HepG2 (cell line): ENCODE measurements at regions not wholly inside any gene's neighbourhood (a gene's known extent, or its start where the extent isn't known, plus 50 kb on each side); places are given as distances from the start of the nearest gene placed in this dataset.

Experiments
- ATAC-seq: fragments of 200-7000 bp; cut with Tn5 transposase; 3 replicates; pipeline ENCODE4 v1.9.1; 2020; ENCODE audit warnings: mild to moderate bottlenecking, moderate library complexity
- BruUV-seq: library from RNA; stranded (reverse); fragments of 400-500 nt; replicated peaks from 2 replicates; lab custom pipeline; 2021; lab: Mats Ljungman, UMichigan
- CTCF ChIA-PET: fragments of 300-600 bp; formaldehyde crosslinking; extraction: SDS; loops from one replicate; lab custom pipeline; 2021; ENCODE audit warnings: low total read pairs, inconsistent platforms, low intra/inter-chr PET ratio; lab: Yijun Ruan, JAX
- POLR2A ChIA-PET: fragments of 350-600 bp; sonication (Branson Sonifier 250); formaldehyde crosslinking; loops from one replicate; lab custom pipeline; 2020; ENCODE audit warnings: antibody characterized with exemption, inconsistent platforms; lab: Yijun Ruan, JAX
- DNase-seq: peaks from one replicate; pipeline ENCODE4 v3.0.0-alpha.2; 2015; ENCODE audit warnings: low spot score
- FAIRE-seq: peaks from 3 replicates; lab custom pipeline; 2011; peaks lifted over from hg19 to GRCh38; lab: Jason Lieb, UNC
- H2AFZ ChIP-seq: one replicate; pipeline ENCODE4 v1.6.1; 2011; ENCODE audit warnings: low read length, inconsistent platforms
- H3K27ac ChIP-seq: fragments of 300-600 bp; 3 replicates; pipeline ENCODE4 v1.8.0; 2011; ENCODE audit warnings: mixed run types, mild to moderate bottlenecking, mixed read lengths, low read length, inconsistent platforms; ENCODE audit not compliant: insufficient read depth; ENCODE audit errors: extremely low read length
- H3K27me3 ChIP-seq, 2 experiments: fragments of 200-600 bp in 1 of 2; 2 replicates in 1 of 2; 3 replicates in 1 of 2; pipeline versions ENCODE4 v1.6.0 to v1.8.0; 2011; ENCODE audit warnings: low read length in 2 of 2, mild to moderate bottlenecking in 2 of 2, moderate library complexity in 2 of 2, inconsistent platforms in 1 of 2; ENCODE audit not compliant: insufficient read depth in 2 of 2, control insufficient read depth in 1 of 2
- H3K36me3 ChIP-seq, 2 experiments: fragments of 200-600 bp in 1 of 2; replicated peaks in 1 of 2; 2 replicates in 1 of 2; 3 replicates in 1 of 2; pipeline versions ENCODE4 v1.5.1 to v1.8.0; 2011; ENCODE audit warnings: low read length in 2 of 2, inconsistent platforms in 1 of 2; ENCODE audit not compliant: insufficient read depth in 2 of 2, control insufficient read depth in 1 of 2
- H3K4me1 ChIP-seq: 2 replicates; pipeline ENCODE4 v1.5.1; 2012; ENCODE audit warnings: low read length, inconsistent platforms; ENCODE audit not compliant: insufficient read depth
- H3K4me2 ChIP-seq: 2 replicates; pipeline ENCODE4 v1.6.0; 2011; ENCODE audit warnings: low read depth, low read length, inconsistent platforms
- H3K4me3 ChIP-seq, 3 experiments: fragments of 200-600 bp in 1 of 3; sonication (generic), shearing (Covaris generic) in 1 of 3; replicated peaks in 1 of 3; 2 replicates each; pipeline ENCODE4 v1.5.1; 2011 to 2016; ENCODE audit warnings: low read length in 3 of 3, inconsistent platforms in 2 of 3, low read depth in 2 of 3, mild to moderate bottlenecking in 2 of 3, control low read depth in 1 of 3, mixed read lengths in 1 of 3; ENCODE audit not compliant: insufficient read depth in 1 of 3
- H3K79me2 ChIP-seq: one replicate; pipeline ENCODE4 v1.6.1; 2011; ENCODE audit warnings: low read length, inconsistent platforms; ENCODE audit not compliant: insufficient read depth
- H3K9ac ChIP-seq: 2 replicates; pipeline ENCODE4 v1.6.0; 2011; ENCODE audit warnings: mild to moderate bottlenecking, low read depth, low read length, inconsistent platforms; ENCODE audit not compliant: insufficient read depth
- H3K9me3 ChIP-seq: 2 replicates; pipeline ENCODE4 v1.5.1; 2012; ENCODE audit warnings: mild to moderate bottlenecking, low read length
- H4K20me1 ChIP-seq: 2 replicates; pipeline ENCODE4 v1.6.0; 2011; ENCODE audit warnings: inconsistent platforms, mild to moderate bottlenecking, low read length, moderate library complexity; ENCODE audit not compliant: insufficient read depth
- ATM ChIP-seq: fragments of 450-650 bp; IDR thresholded peaks from 2 replicates; pipeline ENCODE4 v1.7.1; 2017; ENCODE audit warnings: mild to moderate bottlenecking, borderline replicate concordance
- BCL6 ChIP-seq: IDR thresholded peaks from 2 replicates; pipeline ENCODE4 v1.6.1; 2016; ENCODE audit warnings: missing genetic modification reagents, missing compliant biosample characterization
- CBX1 ChIP-seq: IDR thresholded peaks from one replicate; pipeline ENCODE4 v1.6.1; 2016; ENCODE audit warnings: antibody characterized with exemption, low read depth
- FOXA1 ChIP-seq, 2 experiments: fragments of 450-650 bp in 1 of 2; sonication (generic) in 1 of 2; formaldehyde crosslinking in 1 of 2; IDR thresholded peaks; 2 replicates each; pipeline versions ENCODE4 v1.4.0 to v1.6.1; 2016 to 2020; ENCODE audit warnings: missing genetic modification reagents in 1 of 2
- GATA4 ChIP-seq: sonication (generic); IDR thresholded peaks from 2 replicates; pipeline ENCODE4 v1.6.1; 2016; ENCODE audit warnings: antibody characterized with exemption, low read depth, borderline replicate concordance
- KDM6A ChIP-seq: IDR thresholded peaks from 2 replicates; pipeline ENCODE4 v1.6.1; 2016; ENCODE audit warnings: low read depth
- PHF21A ChIP-seq: sonication (generic); formaldehyde crosslinking; IDR thresholded peaks from 2 replicates; pipeline ENCODE4 v1.5.0; 2020; ENCODE audit warnings: mild to moderate bottlenecking, missing genetic modification reagents
- ZNF446 ChIP-seq: sonication (generic); formaldehyde crosslinking; IDR thresholded peaks from 2 replicates; pipeline ENCODE4 v1.5.0; 2020; ENCODE audit warnings: mild to moderate bottlenecking, missing genetic modification reagents
- ZNF616 ChIP-seq: sonication (generic); formaldehyde crosslinking; IDR thresholded peaks from 2 replicates; pipeline ENCODE4 v1.5.0; 2020; ENCODE audit warnings: low read depth, mild to moderate bottlenecking, missing genetic modification reagents
- ZSCAN25 ChIP-seq: sonication (generic); formaldehyde crosslinking; IDR thresholded peaks from 2 replicates; pipeline ENCODE4 v1.8.0; 2022; ENCODE audit warnings: mild to moderate bottlenecking, missing genetic modification reagents
- WGBS: methylation state at CpG from one replicate; pipeline ENCODE4 v1.1.6; 2017; ENCODE audit warnings: low lambda C conversion rate; 5-methylcytosine and 5-hydroxymethylcytosine counted together
- in situ Hi-C: cut with HindIII; loops from 2 replicates; pipeline ENCODE4 v1.10.0; 2017; ENCODE audit warnings: low pct_unique_long_range_greater_than_20kb; ENCODE audit not compliant: extremely low pct_ligation_motif_present
- intact Hi-C: fragments of 100-400 bp; cut with micrococcal nuclease; formaldehyde crosslinking; loops from one replicate; pipeline ENCODE4 v1.10.0; 2022; ENCODE audit not compliant: unreplicated experiment
- TF ChIP-seq, protein P1 (sequence below): sonication (generic); formaldehyde crosslinking; IDR thresholded peaks from 2 replicates; pipeline ENCODE4 v1.8.0; 2022; ENCODE audit warnings: mild to moderate bottlenecking, missing genetic modification reagents, borderline replicate concordance
- TF ChIP-seq, protein P2 (sequence below): sonication (generic); formaldehyde crosslinking; IDR thresholded peaks from 2 replicates; pipeline ENCODE4 v1.4.0; 2020; ENCODE audit warnings: missing genetic modification reagents
- TF ChIP-seq, protein P3 (sequence below): IDR thresholded peaks from 2 replicates; pipeline ENCODE4 v1.4.0; 2020; ENCODE audit warnings: mild to moderate bottlenecking, missing genetic modification reagents

DNA sequence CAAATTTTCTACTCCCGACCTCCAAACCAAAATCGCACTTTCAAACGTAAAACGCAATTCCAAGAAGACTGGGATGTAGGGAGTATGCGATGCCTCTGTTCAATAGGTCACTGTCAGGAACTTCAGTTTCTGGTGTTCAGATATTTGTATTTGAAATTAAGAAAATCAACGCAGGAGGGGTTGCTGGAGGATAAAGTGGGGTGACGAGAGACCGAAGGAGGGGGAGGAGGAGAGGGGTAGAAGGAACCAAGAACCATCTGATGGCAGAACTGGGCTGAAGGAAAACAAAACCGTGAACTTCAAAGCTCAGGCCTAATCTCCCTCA is 293.8 kb upstream of the NFE2L3 start:
- 62% methylated on average over 9 of the region's 9 CpGs for WGBS
- no peak for DNase-seq
- Histone ChIP-seq H4K20me1 (no peaks in the 10 kb centered on the region), H2AFZ (no peak overlapping the region), H3K9ac (no peak overlapping the region), H3K4me2 (no peak overlapping the region), H3K4me3 (no peak overlapping the region), H3K36me3 (no peaks in the 10 kb centered on the region)
- intact Hi-C loops, result no loop called here
- POLR2A ChIA-PET, result no interaction called here
- no peak for TF ChIP-seq ZSCAN25 (CRISPR knock-in tag)
- TF ChIP-seq, all 625 proteins: peak for 0
- FAIRE-seq, result no peak
- no peaks in the 10 kb centered on the region for H3K79me2 ChIP-seq
- BruUV-seq, result no TSS peak
- no peak for ATAC-seq
- peaks cover 22% of the 10 kb centered on the region for H3K4me1 ChIP-seq
- peaks cover 3 to 80% of the 10 kb centered on the region in 2 experiments for H3K27me3 ChIP-seq
- H3K27ac ChIP-seq, result no peak overlapping the region
- CTCF ChIA-PET, result no interaction called here
- in situ Hi-C loops, result loop anchor here (10.0 kb wide), 1 partner anchor 143 kb away; no protein-coding TSS in a partner anchor
- no peaks in the 10 kb centered on the region for H3K9me3 ChIP-seq

DNA sequence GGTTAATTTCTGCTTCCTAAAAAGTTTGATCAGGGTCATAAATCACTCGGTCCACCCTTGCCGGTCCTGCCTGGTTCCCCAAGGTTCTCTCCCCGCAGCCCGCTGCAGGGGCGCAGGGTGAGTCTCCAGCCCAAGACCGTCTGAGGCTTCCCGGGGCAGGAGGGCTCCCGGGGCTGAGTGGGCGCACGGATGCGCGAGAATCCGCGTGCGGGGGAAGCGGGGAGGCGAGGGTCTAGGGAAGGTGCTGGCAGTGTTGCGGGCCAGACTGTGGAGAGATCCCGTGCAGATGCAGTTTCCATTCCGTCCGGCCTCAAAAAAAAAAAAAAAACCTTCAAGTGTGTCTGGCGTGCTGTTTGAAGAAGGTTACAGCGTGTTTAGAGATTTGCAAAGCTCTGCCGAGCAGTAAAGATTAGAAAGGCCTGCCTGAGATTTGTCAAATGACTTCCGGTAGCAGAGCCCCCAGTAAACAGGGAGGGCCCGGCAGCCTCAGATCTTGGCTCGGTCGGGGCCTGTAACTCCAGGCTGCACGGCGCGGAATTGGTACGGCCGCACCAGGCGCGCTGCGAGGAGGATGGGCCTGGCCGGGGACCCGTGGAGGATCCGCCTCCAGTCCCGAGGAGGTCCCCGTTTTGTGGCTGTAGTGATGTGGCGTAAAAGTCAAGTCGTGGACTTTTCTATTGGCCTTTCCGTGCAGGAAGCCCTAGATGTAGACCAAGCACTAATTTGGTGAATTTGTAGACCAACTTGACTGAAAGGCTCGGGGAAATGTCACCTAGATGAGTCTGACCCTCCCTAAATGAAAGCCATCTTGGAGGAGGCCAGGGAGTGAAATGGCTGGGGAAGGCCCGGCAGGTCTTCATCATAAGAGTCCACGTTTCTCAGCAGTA is 293.2 kb upstream of the NFE2L3 start:
- no peaks in the 10 kb centered on the region for H3K79me2 ChIP-seq
- peaks cover 3 to 79% of the 10 kb centered on the region in 2 experiments for H3K27me3 ChIP-seq
- no peak for DNase-seq
- H3K4me1 ChIP-seq, result peaks cover 22% of the 10 kb centered on the region
- ChIA-PET POLR2A (no interaction called here), CTCF (no interaction called here)
- ATAC-seq, result no peak
- no peaks in the 10 kb centered on the region for H4K20me1 ChIP-seq
- no peak overlapping the region for H3K9ac ChIP-seq
- H3K4me3 ChIP-seq, result no peak overlapping the region
- no peak overlapping the region for H3K4me2 ChIP-seq
- H3K9me3 ChIP-seq, result no peaks in the 10 kb centered on the region
- WGBS, result 66% methylated on average over 30 of the region's 47 CpGs
- BruUV-seq, result no TSS peak
- FAIRE-seq, result no peak
- H2AFZ ChIP-seq, result no peak overlapping the region
- TF ChIP-seq CBX1, result no peak
- no peak for TF ChIP-seq KDM6A (CRISPR knock-in tag)
- no peak for TF ChIP-seq ATM
- no peak for TF ChIP-seq ZNF616 (CRISPR knock-in tag)
- TF ChIP-seq, protein P1, sequence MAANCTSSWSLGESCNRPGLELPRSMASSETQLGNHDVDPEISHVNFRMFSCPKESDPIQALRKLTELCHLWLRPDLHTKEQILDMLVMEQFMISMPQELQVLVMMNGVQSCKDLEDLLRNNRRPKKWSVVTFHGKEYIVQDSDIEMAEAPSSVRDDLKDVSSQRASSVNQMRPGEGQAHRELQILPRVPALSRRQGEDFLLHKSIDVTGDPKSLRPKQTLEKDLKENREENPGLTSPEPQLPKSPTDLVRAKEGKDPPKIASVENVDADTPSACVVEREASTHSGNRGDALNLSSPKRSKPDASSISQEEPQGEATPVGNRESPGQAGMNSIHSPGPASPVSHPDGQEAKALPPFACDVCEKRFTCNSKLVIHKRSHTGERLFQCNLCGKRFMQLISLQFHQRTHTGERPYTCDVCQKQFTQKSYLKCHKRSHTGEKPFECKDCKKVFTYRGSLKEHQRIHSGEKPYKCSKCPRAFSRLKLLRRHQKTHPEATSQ (CRISPR knock-in tag), result no peak
- TF ChIP-seq, protein P2, sequence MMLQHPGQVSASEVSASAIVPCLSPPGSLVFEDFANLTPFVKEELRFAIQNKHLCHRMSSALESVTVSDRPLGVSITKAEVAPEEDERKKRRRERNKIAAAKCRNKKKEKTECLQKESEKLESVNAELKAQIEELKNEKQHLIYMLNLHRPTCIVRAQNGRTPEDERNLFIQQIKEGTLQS (CRISPR knock-in tag), result no peak
- TF ChIP-seq BCL6 (CRISPR knock-in tag), result no peak
- no peak for TF ChIP-seq GATA4
- no peak for TF ChIP-seq PHF21A (CRISPR knock-in tag)
- TF ChIP-seq FOXA1 (IDR thresholded peaks at IDR 0.05), result no peak
- no peak for TF ChIP-seq FOXA1 (CRISPR knock-in tag; IDR thresholded peaks at IDR 0.05)
- no peak for TF ChIP-seq ZNF446
- TF ChIP-seq, protein P3, sequence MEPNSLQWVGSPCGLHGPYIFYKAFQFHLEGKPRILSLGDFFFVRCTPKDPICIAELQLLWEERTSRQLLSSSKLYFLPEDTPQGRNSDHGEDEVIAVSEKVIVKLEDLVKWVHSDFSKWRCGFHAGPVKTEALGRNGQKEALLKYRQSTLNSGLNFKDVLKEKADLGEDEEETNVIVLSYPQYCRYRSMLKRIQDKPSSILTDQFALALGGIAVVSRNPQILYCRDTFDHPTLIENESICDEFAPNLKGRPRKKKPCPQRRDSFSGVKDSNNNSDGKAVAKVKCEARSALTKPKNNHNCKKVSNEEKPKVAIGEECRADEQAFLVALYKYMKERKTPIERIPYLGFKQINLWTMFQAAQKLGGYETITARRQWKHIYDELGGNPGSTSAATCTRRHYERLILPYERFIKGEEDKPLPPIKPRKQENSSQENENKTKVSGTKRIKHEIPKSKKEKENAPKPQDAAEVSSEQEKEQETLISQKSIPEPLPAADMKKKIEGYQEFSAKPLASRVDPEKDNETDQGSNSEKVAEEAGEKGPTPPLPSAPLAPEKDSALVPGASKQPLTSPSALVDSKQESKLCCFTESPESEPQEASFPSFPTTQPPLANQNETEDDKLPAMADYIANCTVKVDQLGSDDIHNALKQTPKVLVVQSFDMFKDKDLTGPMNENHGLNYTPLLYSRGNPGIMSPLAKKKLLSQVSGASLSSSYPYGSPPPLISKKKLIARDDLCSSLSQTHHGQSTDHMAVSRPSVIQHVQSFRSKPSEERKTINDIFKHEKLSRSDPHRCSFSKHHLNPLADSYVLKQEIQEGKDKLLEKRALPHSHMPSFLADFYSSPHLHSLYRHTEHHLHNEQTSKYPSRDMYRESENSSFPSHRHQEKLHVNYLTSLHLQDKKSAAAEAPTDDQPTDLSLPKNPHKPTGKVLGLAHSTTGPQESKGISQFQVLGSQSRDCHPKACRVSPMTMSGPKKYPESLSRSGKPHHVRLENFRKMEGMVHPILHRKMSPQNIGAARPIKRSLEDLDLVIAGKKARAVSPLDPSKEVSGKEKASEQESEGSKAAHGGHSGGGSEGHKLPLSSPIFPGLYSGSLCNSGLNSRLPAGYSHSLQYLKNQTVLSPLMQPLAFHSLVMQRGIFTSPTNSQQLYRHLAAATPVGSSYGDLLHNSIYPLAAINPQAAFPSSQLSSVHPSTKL, result no peak
- H3K27ac ChIP-seq, result no peak overlapping the region
- no peaks in the 10 kb centered on the region for H3K36me3 ChIP-seq
- in situ Hi-C loops (loop anchor here (10.0 kb wide), 1 partner anchor 144 kb away; no protein-coding TSS in a partner anchor), intact Hi-C loops (no loop called here)
